C4-2B (cell line): ENCODE measurements at regions not wholly inside any gene's neighbourhood (a gene's known extent, or its start where the extent isn't known, plus 50 kb on each side); places are given as distances from the start of the nearest gene placed in this dataset.

Experiments used
- H3K27ac ChIP-seq: fragments of 450-650 bp; 2 replicates; pipeline ENCODE4 v1.5.1; 2017
- ZFX ChIP-seq: fragments of 450-650 bp; IDR thresholded peaks from 2 replicates; pipeline ENCODE4 v1.6.1; 2017
- TF ChIP-seq, protein P1 (sequence below): fragments of 450-650 bp; conservative IDR thresholded peaks from 2 replicates; pipeline ENCODE4 v1.5.1; 2017; ENCODE audit warnings: mild to moderate bottlenecking

DNA sequence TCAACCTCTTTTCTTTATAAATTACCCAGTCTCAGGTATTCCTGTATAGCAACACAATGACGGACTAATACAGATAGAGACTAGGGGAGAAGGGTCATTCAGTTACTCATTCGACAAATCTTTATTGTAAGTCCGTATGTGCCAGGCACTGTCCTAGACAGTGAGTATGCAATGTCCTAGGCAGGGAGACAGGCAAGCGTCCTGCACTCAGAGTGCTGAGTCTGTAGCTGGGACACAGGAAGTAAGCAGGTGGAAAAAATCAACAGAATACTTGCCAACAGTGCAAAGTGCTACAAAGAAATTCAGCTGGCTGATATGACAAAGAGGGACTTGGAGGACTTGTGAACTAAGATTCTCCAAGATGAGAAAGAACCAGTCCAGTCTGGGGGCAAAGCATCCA is 92.2 kb upstream of the ZBTB40 start:
- H3K27ac ChIP-seq, result no peak overlapping the region
- TF ChIP-seq, protein P1, sequence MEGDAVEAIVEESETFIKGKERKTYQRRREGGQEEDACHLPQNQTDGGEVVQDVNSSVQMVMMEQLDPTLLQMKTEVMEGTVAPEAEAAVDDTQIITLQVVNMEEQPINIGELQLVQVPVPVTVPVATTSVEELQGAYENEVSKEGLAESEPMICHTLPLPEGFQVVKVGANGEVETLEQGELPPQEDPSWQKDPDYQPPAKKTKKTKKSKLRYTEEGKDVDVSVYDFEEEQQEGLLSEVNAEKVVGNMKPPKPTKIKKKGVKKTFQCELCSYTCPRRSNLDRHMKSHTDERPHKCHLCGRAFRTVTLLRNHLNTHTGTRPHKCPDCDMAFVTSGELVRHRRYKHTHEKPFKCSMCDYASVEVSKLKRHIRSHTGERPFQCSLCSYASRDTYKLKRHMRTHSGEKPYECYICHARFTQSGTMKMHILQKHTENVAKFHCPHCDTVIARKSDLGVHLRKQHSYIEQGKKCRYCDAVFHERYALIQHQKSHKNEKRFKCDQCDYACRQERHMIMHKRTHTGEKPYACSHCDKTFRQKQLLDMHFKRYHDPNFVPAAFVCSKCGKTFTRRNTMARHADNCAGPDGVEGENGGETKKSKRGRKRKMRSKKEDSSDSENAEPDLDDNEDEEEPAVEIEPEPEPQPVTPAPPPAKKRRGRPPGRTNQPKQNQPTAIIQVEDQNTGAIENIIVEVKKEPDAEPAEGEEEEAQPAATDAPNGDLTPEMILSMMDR, result no peak
- TF ChIP-seq ZFX, result no peak

DNA sequence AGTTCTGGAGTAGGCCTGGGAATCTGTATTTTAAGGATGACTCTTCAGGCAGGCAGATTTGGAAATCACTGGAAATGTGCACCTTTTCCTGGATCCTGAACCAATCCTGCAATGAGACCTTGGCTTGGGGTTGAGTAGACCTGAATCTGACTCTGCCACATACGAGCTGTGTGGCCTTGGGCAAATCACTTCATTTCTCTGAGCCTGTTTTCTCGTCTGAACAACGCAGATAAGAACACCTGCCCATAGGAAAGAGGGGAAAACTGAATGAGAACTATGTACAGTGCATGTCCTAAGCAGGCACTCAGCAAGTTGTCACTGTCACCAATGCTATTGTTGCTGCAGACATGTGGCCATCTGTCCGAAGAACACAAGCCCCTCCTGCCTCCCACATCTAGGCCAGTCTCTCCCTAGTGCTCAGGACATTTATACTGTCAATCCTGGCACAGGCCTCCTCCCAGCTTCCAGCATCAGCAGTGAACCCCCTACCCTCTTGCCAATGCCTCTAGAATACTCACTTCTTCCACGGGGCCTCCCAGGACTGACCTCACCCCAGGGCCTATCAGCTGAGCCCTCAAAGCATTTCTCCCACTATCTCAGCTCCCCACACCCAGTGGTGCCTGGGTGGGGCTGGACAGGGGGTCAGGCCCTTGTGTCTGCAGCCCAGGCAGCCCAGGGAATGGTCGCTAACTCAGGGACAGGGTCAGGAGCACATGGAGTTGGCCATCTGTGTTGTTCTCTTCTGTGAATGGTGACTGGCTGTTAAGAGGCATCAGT is 88.8 kb upstream of the ZBTB40 start:
- no peak for TF ChIP-seq ZFX
- TF ChIP-seq, protein P1, result no peak
- H3K27ac ChIP-seq, result no peak overlapping the region

DNA sequence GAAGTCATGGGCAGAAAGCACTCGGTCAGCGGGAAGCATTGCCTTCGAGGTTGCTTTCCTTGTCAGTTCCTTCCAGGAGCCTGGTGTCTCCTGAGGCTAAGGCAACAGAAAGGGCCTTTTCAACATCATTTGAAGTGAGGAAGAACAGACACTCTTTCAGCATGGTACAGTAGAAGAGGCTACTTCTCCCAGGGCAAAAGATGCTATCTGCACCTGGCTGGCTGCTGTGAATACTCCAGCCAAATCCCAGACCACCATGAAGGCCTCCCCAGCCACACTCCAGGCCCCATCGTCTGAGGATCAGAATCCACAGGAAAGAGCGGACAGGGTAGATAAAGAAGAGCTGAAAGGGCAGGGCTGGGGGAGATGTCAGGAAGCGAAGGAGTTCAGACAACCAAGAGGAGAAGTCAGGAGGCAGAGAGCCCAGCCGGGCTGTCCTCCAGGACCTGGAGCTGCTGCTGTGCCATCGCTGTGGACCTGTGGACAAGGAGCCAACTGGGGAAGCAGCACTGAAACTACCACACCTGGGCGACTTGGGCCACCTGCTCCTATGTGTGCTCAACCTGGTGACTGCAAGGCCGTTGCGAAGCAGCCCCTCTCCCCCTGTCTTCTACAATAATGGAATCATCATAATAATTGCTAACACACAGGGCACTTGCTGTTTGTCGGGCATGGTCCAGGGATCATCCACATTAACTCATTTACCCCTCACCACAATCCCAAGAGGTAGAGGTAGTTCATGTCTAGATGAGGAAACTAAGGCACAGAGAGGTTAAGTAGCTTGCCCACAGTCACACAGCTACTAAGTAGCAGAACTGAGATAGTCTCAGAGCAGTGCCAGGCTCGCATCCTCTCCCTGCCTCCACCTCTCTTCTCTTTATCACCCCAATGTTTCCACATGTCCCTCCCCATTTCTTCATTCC is 88.0 kb upstream of the ZBTB40 start:
- TF ChIP-seq ZFX, result no peak
- TF ChIP-seq, protein P1, result no peak
- H3K27ac ChIP-seq, result no peak overlapping the region

DNA sequence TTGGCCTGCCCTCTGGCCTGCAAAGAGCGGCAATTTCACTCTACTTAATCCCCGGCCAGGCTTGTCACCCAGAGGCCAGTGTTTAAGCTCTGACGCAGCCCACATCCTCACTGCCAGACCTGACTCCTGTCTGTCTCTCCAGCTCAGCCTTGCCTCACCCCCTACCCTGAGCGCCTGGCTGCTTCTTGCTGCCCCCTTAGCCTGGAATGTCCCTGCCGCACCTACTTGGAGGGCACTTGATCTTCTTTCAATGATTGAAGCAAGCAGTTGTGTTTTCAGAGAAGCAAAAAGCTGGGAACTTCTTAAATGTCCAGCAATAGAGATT is 87.4 kb upstream of the ZBTB40 start:
- no peak overlapping the region for H3K27ac ChIP-seq
- TF ChIP-seq ZFX, result no peak
- TF ChIP-seq, protein P1, result no peak

DNA sequence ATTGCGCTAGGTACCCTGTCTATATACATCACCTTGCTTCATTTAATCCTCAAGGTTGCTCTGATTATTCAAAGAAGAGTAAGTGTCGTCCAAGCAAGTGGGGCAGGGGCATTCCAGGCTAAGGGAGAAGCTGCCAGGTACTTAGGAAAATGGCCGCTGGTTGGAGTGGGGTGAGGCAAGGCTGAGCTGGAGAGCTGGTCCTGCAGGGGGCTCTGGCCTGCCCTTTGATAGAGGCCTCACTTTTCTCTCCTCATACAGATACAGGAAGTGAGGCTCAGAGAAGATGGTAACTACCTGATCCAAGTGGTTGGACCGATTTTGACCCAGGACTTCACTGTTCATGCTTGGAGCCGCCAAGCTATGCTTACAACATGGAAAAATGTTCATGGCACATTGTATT is 86.9 kb upstream of the ZBTB40 start:
- H3K27ac ChIP-seq, result no peak overlapping the region
- TF ChIP-seq, protein P1, result no peak
- TF ChIP-seq ZFX, result no peak

DNA sequence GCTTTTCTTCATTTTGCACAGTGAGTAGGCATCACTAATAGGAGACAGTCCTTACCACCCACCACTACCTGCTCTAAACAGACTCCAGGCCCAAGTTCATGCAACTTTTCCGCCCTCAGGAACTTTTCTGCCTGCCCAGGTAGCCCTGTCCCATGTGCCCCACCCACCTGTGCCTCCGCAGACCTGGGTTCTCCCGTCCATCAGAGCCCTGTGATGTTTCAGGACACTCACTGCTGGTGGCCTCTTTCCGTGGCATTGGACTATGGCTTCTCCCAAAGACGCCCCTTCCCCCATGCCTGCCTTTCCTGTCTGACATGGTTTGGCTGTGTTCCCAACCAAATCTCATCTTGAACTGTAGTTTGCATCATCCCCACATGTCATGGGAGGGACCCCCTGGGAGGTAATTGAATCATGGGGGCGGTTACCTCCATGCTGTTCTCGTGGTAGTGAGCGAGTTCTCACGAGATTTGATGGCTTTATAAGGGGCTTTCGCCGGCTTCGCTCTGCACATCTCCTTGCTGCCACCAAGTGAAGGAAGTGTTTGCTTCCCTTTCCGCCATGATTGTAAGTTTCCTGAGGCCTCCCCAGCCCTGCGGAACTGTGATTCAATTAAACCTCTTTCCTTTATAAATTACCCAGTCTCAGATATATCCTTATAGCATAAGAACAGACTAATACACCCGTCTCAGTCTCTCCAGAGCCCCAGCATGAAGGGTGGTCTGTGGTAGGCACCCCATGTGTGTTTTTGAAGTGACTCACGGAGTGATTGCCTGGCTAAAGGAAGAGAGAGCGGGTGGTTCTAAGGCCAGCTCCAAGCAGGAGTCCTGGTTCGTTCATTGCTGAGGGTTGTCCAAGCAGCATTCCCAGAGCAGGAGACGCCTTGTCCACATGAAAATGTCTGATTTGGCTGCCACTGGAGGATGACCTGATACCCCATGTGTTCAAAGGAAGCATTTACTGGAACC is 86.0 kb upstream of the ZBTB40 start:
- no peak overlapping the region for H3K27ac ChIP-seq
- no peak for TF ChIP-seq ZFX
- TF ChIP-seq, protein P1, result no peak
